ENCODE measurements at regions not wholly inside any gene's neighbourhood (a gene's known extent, or its start where the extent isn't known, plus 50 kb on each side); places are given as distances from the start of the nearest gene placed in this dataset.

- no peak overlapping the region for H3K4me3 ChIP-seq (ENCODE audit: low read length)
- TF ChIP-seq CTCF (conservative IDR thresholded peaks at IDR 0.05; ENCODE audit: low read length): no peak
- DNase-seq (ENCODE audit: low read depth): no peak
Observed at GRCh38 chr2:144210076-144210475, 309.8 kb downstream of the ZEB2 start.

GRCh38 chr2:144208924-144209323 is 311.0 kb downstream of the ZEB2 start:
- no peak overlapping the region for H3K4me3 ChIP-seq (ENCODE audit: low read length)
- DNase-seq (ENCODE audit: low read depth): no peak
- TF ChIP-seq CTCF (conservative IDR thresholded peaks at IDR 0.05; ENCODE audit: low read length): no peak

GRCh38 chr2:144206019-144206418 is 313.9 kb downstream of the ZEB2 start:
- no peak overlapping the region for H3K4me3 ChIP-seq (ENCODE audit: low read length)
- no peak for DNase-seq (ENCODE audit: low read depth)
- TF ChIP-seq CTCF (conservative IDR thresholded peaks at IDR 0.05; ENCODE audit: low read length): no peak

- peak; percentile 12 for DNase-seq (ENCODE audit: low read depth)
- TF ChIP-seq CTCF (conservative IDR thresholded peaks at IDR 0.05; ENCODE audit: low read length): no peak
- H3K4me3 ChIP-seq (ENCODE audit: low read length): no peak overlapping the region
Observed at GRCh38 chr2:144201868-144202468, 318.0 kb downstream of the ZEB2 start.

- DNase-seq (ENCODE audit: low read depth): no peak
Observed at GRCh38 chr2:144201126-144201525, 318.8 kb downstream of the ZEB2 start.

GRCh38 chr2:144198116-144198515 is 321.8 kb downstream of the ZEB2 start:
- no peak overlapping the region for H3K4me3 ChIP-seq (ENCODE audit: low read length)
- peak; percentile 43 for DNase-seq (ENCODE audit: low read depth)
- no peak for TF ChIP-seq CTCF (conservative IDR thresholded peaks at IDR 0.05; ENCODE audit: low read length)

More at GRCh38 chr2:144201126-144201525, 318.8 kb downstream of the ZEB2 start:
- H3K4me3 ChIP-seq (ENCODE audit: low read length): no peak overlapping the region
- TF ChIP-seq CTCF (conservative IDR thresholded peaks at IDR 0.05; ENCODE audit: low read length): no peak

- H3K4me3 ChIP-seq (ENCODE audit: low read length): no peak overlapping the region
- peak; percentile 53 for DNase-seq (ENCODE audit: low read depth)
- TF ChIP-seq CTCF (conservative IDR thresholded peaks at IDR 0.05; ENCODE audit: low read length): no peak
Observed at GRCh38 chr2:144194326-144195071, 325.4 kb downstream of the ZEB2 start.
